HG02973 (cell line): ENCODE measurements at regions not wholly inside any gene's neighbourhood (a gene's known extent, or its start where the extent isn't known, plus 50 kb on each side); places are given as distances from the start of the nearest gene placed in this dataset.

Source experiments
- ATAC-seq: cut with Tn5 transposase; IDR thresholded peaks from one replicate; pipeline ENCODE4 v1.9.1; 2021; ENCODE audit warnings: moderate library complexity; ENCODE audit not compliant: unreplicated experiment

GRCh38 chr5:130279386-130279785 is 375.1 kb downstream of the CHSY3 start:
- no peak for ATAC-seq

- ATAC-seq, result no peak
Measured at GRCh38 chr5:130278136-130278535, 373.9 kb downstream of the CHSY3 start.

- ATAC-seq, result no peak
Measured at GRCh38 chr5:130277522-130277921, 373.3 kb downstream of the CHSY3 start.

GRCh38 chr5:130277002-130277401 is 372.7 kb downstream of the CHSY3 start:
- ATAC-seq, result no peak

GRCh38 chr5:130272837-130273236 is 368.6 kb downstream of the CHSY3 start:
- no peak for ATAC-seq

- no peak for ATAC-seq
Measured at GRCh38 chr5:130270786-130271185, 366.5 kb downstream of the CHSY3 start.

- ATAC-seq, result no peak
Measured at GRCh38 chr5:130268489-130268888, 364.2 kb downstream of the CHSY3 start.

GRCh38 chr5:130267926-130268325 is 363.7 kb downstream of the CHSY3 start:
- no peak for ATAC-seq

- no peak for ATAC-seq
Measured at GRCh38 chr5:130260481-130260880, 356.2 kb downstream of the CHSY3 start.

- no peak for ATAC-seq
Measured at GRCh38 chr5:130251931-130252330, 347.7 kb downstream of the CHSY3 start.

GRCh38 chr5:130243641-130244040 is 339.4 kb downstream of the CHSY3 start:
- no peak for ATAC-seq

GRCh38 chr5:130237721-130238120 is 333.5 kb downstream of the CHSY3 start:
- ATAC-seq, result no peak
